GM18519 (cell line): ENCODE measurements at regions not wholly inside any gene's neighbourhood (a gene's known extent, or its start where the extent isn't known, plus 50 kb on each side); places are given as distances from the start of the nearest gene placed in this dataset.
"Not testable (repeated sequence)": the region's sequence is repeated elsewhere in the genome, so short reads cannot be mapped to it uniquely, and the experiment has no call there.

Source experiments
- ATAC-seq: cut with Tn5 transposase; IDR thresholded peaks from one replicate; pipeline ENCODE4 v1.9.1; 2021; ENCODE audit warnings: mild to moderate bottlenecking, moderate library complexity; ENCODE audit not compliant: unreplicated experiment, low FRiP score

DNA sequence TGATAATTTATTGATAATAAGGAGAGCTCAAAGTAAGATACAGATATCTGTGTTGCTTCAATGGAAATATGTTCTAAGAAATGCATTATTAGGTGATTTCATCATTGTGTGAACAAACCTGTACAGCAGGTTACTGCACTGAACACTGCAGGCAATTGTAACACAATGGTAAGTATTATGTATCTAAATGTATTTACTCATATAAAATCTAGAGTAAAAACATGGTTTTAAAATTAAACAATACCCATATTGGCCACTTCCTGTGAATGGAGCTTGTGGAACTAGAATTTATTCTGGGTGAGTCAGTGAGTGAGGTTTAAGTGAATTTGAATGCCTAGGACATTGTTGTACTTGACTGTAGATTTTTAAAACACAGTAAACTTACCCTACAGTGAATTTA is 722.9 kb upstream of the RAG2 start:
- ATAC-seq, result no peak

DNA sequence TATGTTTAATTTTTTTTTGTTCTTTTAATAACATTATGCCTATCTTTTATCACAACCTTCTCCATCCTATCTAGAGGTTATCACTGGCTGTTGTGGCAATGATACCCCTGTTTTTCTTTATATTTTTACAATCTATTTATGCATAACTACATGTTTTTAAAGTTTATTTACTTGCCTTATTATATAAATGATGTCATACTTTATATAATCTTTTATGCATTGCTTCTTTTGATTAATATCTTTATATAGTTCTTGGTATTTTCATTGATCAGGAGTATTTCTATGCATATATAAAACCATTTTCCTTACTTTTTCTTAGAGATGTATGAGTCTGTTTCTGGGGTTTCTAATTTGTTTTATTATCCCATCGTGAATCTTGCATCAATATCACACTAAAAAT is 719.8 kb upstream of the RAG2 start:
- no peak for ATAC-seq

DNA sequence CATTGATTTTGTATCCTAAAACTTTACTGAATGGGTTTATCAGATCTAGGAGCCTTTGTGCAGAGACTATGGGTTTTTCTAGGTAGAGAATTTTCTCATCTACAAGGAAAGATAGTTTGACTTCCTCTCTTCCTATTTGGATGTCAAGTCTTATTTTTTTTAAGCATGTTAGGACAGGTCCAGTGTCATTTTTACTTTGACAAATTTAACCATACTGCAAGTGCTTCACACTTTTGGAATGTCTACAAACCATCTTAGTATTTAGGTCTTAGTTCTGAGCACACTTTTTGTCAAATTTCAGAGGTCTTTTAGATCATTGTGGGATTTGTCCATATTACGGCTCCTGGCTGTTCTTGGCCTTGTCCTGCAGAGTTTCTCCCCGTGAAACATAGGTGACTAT is 715.2 kb upstream of the RAG2 start:
- ATAC-seq, result no peak

DNA sequence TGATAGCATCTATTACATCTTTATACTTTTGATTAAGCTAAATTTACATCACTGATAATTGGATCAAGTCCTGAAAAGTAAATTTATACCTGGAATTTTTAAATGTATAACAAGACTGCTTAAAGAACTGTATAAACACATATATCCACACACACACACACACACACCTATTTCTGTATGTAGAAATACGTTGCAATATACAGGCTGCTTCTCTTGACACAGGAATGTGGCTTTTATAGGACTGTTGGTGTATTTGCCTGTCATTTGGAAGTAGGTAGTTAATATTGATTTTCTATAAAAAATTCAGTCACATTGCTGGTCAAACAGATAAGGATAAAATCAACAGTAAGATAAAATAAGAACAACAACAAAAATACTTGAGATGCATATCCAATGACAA is 708.5 kb upstream of the RAG2 start:
- ATAC-seq, result no peak

DNA sequence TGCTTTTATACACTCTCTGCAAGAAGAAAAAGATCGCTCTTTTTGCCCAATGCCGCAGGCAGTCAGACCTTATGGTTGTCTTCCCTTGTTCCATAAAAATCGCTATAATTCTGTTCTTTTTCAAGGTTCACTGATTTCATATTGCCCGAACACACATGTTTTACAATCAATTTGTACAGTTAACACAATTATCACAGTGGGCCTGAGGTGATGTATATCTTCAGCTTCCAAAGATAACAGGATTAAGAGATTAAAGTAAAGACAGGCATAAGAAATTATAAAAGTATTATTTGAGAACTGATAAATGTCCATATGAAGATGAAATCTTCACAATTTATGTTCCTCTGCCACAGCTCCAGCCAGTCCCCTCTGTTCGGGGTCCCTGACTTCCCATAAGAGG is 703.4 kb upstream of the RAG2 start:
- ATAC-seq, result not testable (repeated sequence)

DNA sequence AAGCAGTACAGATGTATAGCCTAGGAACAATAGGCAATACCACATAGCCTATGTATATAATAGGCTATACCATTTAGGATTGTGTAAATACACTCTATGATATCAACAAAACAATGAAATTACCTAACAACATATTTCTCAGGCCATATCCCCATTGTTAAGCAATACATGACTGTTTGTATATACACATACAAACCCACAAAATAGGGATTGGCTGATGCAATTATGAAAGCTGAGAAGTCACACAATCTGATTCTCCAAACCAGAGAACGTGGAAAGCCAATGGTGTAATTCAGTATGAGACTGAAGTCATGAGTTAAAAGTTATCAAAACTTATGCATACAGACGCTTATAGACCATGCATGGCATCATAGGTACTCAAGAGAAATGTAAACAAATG is 700.1 kb upstream of the RAG2 start:
- ATAC-seq, result no peak

DNA sequence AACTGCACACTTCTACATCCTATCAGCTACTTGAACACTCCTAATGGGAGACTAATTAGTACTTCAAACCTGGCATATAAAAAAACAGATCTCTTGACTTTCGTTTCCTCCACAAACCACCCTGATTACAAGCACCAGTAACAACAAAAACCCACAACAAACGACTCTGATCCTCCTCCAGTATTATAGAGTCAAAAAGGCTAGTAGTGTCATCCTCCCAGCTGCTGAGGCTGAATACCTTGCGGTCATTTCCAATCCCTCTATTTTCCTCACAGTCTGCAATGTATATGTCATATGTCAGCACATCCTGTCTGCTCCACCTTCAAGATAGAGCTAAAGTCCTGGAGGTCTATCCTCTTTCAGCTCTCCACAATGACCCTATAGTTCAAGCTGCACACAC is 688.9 kb upstream of the RAG2 start:
- no peak for ATAC-seq

DNA sequence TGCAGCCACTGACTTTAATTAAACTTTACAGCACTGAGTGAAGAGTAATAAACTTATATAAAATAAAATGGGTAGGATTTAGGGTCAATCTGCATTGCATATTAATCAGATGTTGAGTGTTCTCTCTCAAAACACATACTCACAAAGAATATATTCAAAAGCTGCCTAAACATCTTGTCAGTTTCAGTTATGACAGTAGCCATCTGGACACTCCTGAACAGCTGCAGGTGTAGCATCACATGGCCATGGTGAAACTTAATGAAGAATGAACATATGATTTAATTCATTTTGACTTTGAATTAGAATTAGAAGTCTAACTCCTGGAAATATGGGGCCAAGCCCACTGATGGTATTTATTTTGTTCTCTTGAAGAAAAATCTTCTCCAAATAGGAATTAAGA is 684.3 kb upstream of the RAG2 start:
- ATAC-seq, result no peak

DNA sequence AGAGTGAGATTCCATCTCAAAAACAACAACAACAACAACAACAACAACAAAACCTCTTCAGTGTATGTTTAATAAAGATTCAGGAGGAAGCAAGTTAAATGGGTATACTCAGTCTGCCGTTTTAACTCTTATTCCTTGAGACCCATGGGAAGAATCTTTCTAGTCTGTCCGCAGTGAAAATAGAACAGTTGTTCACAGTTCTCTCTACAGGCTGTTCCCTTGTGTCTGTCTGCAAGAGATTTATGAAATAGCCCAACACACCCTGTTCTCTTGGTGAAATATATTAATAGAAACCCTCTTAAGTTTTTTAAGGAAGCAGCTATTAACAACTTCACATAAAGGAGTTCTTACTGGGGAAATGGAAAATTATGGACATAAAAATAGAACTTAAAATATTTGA is 682.2 kb upstream of the RAG2 start:
- no peak for ATAC-seq

DNA sequence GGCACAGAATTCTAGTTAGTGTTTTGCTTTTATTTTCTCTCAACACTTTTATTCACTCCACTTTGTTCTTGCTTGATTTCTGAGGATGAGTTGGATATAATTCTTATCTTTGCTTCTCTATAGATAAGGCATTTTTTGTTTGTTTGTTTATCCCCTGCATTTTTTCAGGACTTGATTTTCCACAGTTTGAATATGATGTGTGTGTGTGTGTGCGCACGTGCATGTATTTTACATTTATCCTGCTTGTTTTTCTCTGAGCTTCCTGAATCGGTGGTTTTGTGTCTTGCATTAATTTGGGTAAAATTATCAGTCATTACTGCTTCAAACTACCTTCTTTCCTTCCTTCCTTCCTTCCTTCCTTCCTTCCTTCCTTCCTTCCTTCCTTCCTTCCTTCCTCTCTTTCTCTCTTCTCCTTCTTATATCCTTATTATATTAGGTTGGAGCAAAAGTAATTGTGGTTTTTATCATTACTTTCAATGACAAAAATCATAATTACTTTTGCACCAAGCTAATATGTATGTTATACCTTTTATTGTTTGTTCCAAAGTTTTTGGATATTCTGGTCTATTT is 679.9 kb upstream of the RAG2 start:
- ATAC-seq, result no peak

DNA sequence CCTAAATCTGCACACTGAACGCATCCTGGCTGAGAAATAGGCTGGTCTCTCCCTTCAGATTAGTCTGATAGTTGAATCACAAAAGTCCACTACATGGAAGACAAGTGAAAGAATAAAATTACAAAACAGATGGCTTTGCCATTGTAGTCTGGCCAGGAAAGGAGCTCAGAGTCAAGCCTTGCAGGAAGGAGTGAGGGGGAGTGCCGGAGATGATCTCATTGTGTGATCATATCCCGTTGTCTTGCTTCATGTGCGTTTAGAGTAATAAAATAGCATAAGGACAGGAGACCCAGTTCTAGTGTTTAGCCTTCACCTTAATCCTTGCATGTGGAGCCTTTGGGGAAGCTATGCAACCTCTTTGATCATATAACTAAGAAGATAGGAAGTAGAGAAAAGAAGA is 666.7 kb upstream of the RAG2 start:
- ATAC-seq, result no peak

DNA sequence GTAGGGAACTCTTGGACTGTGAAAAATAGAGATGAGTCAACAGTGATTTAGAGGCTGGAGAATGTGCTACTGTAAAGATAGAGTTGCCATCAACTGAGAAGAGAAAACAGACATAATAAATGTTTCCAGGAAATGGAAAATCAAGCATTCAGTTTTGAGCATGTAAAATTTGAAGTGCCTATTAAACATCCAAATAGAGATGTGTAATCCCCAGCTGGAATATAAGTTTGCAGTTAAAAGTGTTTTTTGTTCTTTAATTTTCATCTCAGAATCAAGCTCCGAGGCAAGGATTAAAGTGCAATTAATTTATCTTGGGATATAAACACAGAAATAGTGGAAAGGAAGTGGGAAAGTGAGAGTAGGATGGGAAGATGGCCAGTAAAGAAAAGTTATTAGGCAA is 666.0 kb upstream of the RAG2 start:
- ATAC-seq, result no peak

DNA sequence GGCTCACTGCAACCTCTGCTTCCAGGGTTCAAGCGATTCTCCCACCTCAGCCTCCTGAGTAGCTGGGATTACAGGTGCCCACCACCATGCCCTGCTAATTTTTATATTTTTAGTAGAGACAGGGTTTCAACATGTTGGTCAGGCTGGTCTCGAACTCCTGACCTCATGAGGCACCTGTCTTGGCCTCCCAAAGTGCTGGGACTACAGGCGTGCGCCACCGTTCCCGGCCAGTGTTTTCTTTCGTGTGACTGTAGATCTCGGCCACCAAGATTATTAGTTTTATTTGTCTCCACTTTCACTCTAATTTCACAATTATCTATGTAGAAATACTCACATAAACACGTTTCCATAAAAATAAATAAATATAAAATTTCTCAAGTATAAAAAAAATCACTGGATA is 665.4 kb upstream of the RAG2 start:
- ATAC-seq, result not testable (repeated sequence)

DNA sequence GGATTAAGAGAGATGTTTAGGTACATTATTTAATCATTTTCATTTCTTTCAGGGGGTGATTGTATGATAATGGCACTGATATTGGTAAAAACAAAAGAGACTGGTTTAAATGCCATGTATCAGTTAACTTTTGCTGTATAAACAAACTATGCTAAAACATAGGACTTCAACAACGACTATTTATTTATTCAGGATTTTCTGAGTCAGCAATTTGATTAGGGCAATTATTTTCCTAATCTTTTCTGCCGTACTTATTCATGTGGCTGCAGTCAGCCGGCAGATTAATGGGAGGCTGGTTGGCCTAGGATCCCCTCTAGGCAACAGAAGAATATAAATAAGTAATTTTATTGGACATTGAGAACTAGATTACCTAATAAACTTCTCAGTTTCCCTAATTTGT is 661.7 kb upstream of the RAG2 start:
- ATAC-seq, result no peak

DNA sequence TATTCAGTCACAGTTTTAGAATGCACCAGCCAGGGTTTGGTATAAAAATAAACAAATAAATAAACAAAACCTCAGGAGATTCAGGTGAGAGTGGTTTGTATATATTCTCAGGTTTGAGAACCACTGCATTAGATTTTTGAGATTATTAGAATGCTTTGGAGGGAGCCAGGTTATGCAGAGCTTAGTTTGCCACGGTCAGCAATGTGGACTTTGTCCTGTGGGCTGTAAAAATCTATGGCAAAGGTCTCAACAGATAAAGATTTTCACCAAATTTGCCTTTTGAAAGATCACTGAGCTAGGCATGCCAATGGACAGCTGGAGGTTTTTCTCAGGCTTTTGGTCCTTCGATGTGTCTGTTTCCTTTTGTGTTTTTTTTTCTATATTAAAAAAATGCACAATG is 650.1 kb upstream of the RAG2 start:
- no peak for ATAC-seq

DNA sequence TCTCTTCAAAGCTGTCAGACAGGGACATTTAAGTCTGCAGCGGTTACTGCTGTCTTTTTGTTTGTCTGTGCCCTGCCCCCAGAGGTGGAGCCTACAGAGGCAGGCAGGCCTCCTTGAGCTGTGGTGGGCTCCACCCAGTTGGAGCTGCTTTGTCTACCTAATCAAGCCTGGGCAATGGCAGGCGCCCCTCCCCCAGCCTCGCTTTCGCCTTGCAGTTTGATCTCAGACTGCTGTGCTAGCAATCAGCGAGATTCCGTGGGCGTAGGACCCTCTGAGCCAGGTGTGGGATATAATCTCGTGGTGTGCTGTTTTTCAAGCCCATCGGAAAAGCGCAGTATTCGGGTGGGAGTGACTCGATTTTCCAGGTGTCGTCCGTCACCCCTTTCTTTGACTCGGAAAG is 648.1 kb upstream of the RAG2 start:
- ATAC-seq, result not testable (repeated sequence)

DNA sequence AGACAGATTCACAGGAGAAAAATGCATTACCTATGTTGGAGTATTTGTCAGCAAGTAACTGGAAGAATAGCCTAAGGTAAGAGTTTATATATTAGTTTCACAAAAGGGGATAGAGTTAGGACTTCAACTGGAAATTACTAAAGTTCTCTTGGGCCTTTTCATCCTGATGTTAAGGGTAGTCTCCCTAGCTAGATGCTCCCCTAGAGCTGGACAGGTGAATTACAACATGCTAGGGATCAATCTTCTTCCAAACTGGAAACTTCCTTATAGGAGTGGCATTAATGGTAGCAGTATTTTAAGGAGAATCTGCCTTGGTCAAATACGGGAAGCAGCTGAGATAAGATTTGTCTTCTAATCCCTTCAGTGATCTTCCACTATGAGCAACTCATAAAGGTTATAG is 632.8 kb upstream of the RAG2 start:
- no peak for ATAC-seq

DNA sequence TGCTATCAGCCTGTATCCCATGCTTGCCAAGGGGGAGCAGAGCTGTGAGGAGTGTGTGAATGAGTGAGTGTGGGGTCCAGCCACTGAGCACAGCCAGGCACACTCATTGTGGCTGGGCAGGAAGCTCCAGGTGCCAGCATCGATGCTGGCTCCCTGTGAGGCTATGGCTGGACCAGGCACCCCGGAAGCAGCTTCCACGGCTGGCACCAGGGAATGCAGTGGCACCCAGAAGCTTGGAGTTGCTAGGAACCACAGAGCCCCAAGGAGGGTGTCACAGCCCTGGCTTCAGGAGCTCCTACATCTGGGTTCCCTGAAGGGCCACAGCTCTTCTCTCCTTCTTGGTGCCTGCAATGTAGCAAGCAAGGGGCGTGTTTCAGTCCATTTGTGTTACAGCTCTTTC is 625.9 kb upstream of the RAG2 start:
- no peak for ATAC-seq

DNA sequence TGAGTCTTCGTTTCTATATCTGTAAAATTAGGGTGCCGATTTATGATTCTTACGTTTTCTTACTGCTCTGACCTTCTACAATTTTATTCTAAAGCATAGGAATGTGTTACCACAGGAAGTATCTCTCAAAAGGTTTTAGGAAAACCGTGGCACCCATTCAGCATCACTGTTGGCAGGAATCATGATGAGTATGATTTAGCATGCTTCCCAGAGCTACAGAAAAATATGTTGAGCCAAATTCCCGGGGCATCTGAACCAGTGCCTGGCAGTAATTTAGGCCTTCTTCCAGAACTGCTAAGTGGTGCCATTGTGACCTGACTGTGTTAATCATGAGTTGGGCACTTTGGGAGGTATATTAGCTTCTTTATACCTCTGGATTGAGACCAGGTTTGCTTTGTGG is 605.0 kb upstream of the RAG2 start:
- no peak for ATAC-seq

DNA sequence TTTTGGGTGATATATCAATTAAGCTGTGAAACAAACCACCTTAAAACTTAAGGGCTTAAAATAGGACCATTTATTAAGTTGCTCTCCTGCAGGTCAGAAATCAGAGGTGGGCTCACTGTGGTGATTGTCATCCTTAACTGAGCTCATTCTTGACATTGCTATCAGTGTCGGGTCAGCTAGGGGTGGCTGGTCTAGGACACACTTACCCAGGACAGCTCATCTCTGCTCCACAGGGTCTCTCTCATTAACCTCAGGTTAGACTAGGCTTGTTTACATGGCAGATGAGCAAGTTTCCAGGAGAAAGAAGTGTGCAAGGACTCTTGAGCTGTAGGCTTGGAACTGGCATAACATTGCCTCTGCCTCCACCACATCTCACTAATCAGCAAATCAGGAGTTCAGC is 601.0 kb upstream of the RAG2 start:
- no peak for ATAC-seq

DNA sequence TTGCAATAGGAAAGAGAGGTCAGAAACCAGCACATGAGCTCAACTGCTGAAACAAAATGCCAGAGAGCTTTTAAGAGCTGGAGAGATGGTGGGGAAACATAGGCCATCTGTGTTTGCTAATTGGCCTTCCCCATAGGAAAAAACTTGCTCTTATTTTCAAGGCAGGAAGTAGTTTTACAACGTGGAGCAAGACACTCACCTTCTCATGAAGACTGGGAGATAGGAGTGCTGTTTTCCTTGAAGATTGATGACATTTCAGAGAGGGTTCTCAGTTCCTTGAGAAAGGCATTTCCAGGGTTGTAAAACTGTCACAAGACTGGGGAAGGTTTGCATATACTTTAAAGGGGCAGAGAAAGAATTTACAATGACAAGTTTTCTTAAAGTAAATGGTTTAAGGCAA is 586.3 kb upstream of the RAG2 start:
- ATAC-seq, result no peak

DNA sequence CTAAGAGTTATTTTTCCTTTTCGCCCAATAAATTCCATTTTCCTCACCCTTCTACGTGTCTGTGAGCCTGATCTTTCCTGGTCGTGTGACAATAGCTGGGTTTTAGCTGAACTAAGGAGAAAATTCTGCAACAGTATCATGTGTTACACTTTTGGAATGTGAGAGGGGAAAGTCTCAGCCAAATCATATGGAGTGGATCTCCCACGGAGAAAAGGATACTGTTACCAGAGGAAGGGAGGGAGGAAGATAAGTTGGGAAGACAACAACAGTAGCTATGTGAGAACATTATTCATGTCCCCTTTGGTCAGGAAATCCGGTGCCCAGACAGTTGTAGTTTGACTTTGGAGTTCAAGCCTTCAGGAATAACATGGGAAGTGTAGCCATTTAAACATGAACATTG is 584.0 kb upstream of the RAG2 start:
- ATAC-seq, result no peak

DNA sequence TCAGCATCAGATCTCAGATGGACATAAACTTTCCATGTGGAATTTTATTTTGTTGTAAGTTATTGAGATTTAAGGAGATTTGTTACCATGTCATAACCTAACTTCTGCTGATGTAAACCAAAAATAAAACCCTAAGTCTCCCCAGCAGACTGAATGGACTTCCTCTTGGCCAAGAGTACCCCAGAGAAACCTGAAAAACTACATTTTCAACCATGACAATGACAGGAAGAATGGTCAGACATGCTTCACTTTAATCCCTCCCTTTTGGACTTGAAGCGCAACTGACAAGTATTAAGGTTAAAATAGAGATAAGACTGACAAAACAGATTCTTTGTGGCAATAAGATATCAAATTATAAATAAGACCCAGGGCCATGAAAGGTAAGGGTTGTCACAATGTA is 579.7 kb upstream of the RAG2 start:
- no peak for ATAC-seq
